A549 (cell line): ENCODE measurements at regions not wholly inside any gene's neighbourhood (a gene's known extent, or its start where the extent isn't known, plus 50 kb on each side); places are given as distances from the start of the nearest gene placed in this dataset.
"Not testable (repeated sequence)": the region's sequence is repeated elsewhere in the genome, so short reads cannot be mapped to it uniquely, and the experiment has no call there.

Experiments
- ATAC-seq, 2 experiments: fragments of 200-7000 bp in 1 of 2; fragments of >200 bp in 1 of 2; cut with Nextera tagmentation in 1 of 2; cut with Tn5 transposase in 1 of 2; 3 replicates each; pipeline versions ENCODE4 v1.8.0 to v1.9.1; 2018 to 2020; ENCODE audit warnings: mild to moderate bottlenecking in 1 of 2, moderate library complexity in 1 of 2
- CTCF ChIA-PET: fragments of 300-600 bp; sonication (Branson Sonifier 250); formaldehyde crosslinking; extraction: SDS; loops from one replicate; lab custom pipeline; 2021; ENCODE audit warnings: antibody characterized with exemption, inconsistent platforms; lab: Yijun Ruan, JAX
- POLR2A ChIA-PET: fragments of 350-600 bp; formaldehyde crosslinking; extraction: SDS; loops from one replicate; lab custom pipeline; 2021; ENCODE audit warnings: antibody characterized with exemption, inconsistent platforms; lab: Yijun Ruan, JAX
- DNase-seq, 2 experiments: peaks; one replicate each; pipeline versions ENCODE4 v3.0.0 to v3.0.0-alpha.2; 2011 to 2016; ENCODE audit warnings: low read depth in 1 of 2, low spot score in 1 of 2
- FAIRE-seq: peaks from 2 replicates; lab custom pipeline; 2011; peaks lifted over from hg19 to GRCh38; lab: Jason Lieb, UNC
- H3K27ac ChIP-seq, 2 experiments: fragments of >200 bp; sonication (Bioruptor Twin); formaldehyde crosslinking; 3 replicates each; pipeline ENCODE4 v1.5.1; 2016 to 2017
- H3K4me1 ChIP-seq: fragments of >200 bp; sonication (Bioruptor Twin); formaldehyde crosslinking; 3 replicates; pipeline ENCODE4 v1.6.1; 2016
- H3K4me2 ChIP-seq: fragments of >200 bp; sonication (Bioruptor Twin); formaldehyde crosslinking; 3 replicates; pipeline ENCODE4 v1.6.1; 2016
- H3K4me3 ChIP-seq: fragments of >200 bp; sonication (Bioruptor Twin); formaldehyde crosslinking; 3 replicates; pipeline ENCODE4 v1.5.1; 2016
- H3K9me3 ChIP-seq: fragments of >200 bp; sonication (Bioruptor Twin); formaldehyde crosslinking; 3 replicates; pipeline ENCODE4 v1.6.1; 2016
- CBX2 ChIP-seq: fragments of 200-600 bp; sonication (generic); IDR thresholded peaks from 2 replicates; pipeline ENCODE4 v1.6.1; 2016; ENCODE audit warnings: low read depth, mild to moderate bottlenecking, borderline replicate concordance
- CBX8 ChIP-seq: fragments of 200-600 bp; sonication (generic); IDR thresholded peaks from 2 replicates; pipeline ENCODE4 v1.6.1; 2016
- CEBPB ChIP-seq, 2 experiments: fragments of >200 bp in 1 of 2; sonication (Bioruptor Twin) in 1 of 2; formaldehyde crosslinking in 1 of 2; IDR thresholded peaks; 2 replicates each; pipeline ENCODE4 v1.6.1; 2012 to 2016
- CHD2 ChIP-seq: fragments of 150-350 bp; IDR thresholded peaks from 2 replicates; pipeline ENCODE4 v1.6.1; 2014; ENCODE audit warnings: low read length; ENCODE audit not compliant: partially characterized antibody
- CHD4 ChIP-seq: fragments of 200-600 bp; sonication (generic); IDR thresholded peaks from 2 replicates; pipeline ENCODE4 v1.6.1; 2016; ENCODE audit warnings: antibody characterized with exemption, mild to moderate bottlenecking, borderline replicate concordance
- EP300 ChIP-seq, 2 experiments: fragments of >200 bp; sonication (Bioruptor Twin); formaldehyde crosslinking; IDR thresholded peaks; 2 replicates in 1 of 2; 3 replicates in 1 of 2; pipeline ENCODE4 v1.6.1; 2016 to 2017
- HDAC2 ChIP-seq: fragments of 200-600 bp; sonication (generic); IDR thresholded peaks from 2 replicates; pipeline ENCODE4 v1.6.1; 2016
- HEYL ChIP-seq: fragments of 250-450 bp; sonication (Bioruptor Pico); IDR thresholded peaks from 2 replicates; pipeline ENCODE4 v1.8.0; 2021; ENCODE audit warnings: mild to moderate bottlenecking, moderate library complexity
- HOXB5 ChIP-seq: fragments of 250-450 bp; sonication (Bioruptor Pico); IDR thresholded peaks from 2 replicates; pipeline ENCODE4 v1.5.0; 2020; ENCODE audit warnings: mild to moderate bottlenecking, moderate library complexity
- JUNB ChIP-seq: fragments of >200 bp; sonication (Bioruptor Twin); formaldehyde crosslinking; IDR thresholded peaks from 2 replicates; pipeline ENCODE4 v1.6.1; 2016
- KDM5A ChIP-seq: fragments of 200-600 bp; sonication (generic); IDR thresholded peaks from 2 replicates; pipeline ENCODE4 v1.6.1; 2016; ENCODE audit warnings: antibody characterized with exemption, mild to moderate bottlenecking
- MAZ ChIP-seq: fragments of 150-350 bp; IDR thresholded peaks from 2 replicates; pipeline ENCODE4 v1.6.1; 2014; ENCODE audit warnings: antibody characterized with exemption, low read depth, low read length, borderline replicate concordance
- NFE2L2 ChIP-seq: fragments of 150-350 bp; conservative IDR thresholded peaks from 2 replicates; pipeline ENCODE4 v1.6.1; 2014; ENCODE audit warnings: low read length
- PHF8 ChIP-seq: fragments of 200-600 bp; sonication (generic); IDR thresholded peaks from 2 replicates; pipeline ENCODE4 v1.6.1; 2016; ENCODE audit warnings: low read depth, mild to moderate bottlenecking, antibody characterized with exemption, moderate library complexity, borderline replicate concordance
- RARB ChIP-seq: fragments of 250-450 bp; sonication (Bioruptor Pico); IDR thresholded peaks from 2 replicates; pipeline ENCODE4 v1.8.0; 2021; ENCODE audit warnings: mild to moderate bottlenecking, moderate library complexity
- RFX5 ChIP-seq: fragments of 450-650 bp; IDR thresholded peaks from 2 replicates; pipeline ENCODE4 v1.7.1; 2014; ENCODE audit warnings: antibody characterized with exemption, mild to moderate bottlenecking, moderate library complexity
- TFCP2L1 ChIP-seq: fragments of 250-450 bp; sonication (Bioruptor Pico); IDR thresholded peaks from 2 replicates; pipeline ENCODE4 v1.5.0; 2021; ENCODE audit warnings: mild to moderate bottlenecking
- ZNF302 ChIP-seq: fragments of 250-450 bp; sonication (Bioruptor Pico); IDR thresholded peaks from 2 replicates; pipeline ENCODE4 v1.9.0; 2021; ENCODE audit warnings: inconsistent platforms, mild to moderate bottlenecking, moderate library complexity
- WGBS: methylation state at CpG from one replicate; pipeline ENCODE4 v1.1.6; 2017; ENCODE audit errors: missing lambda C conversion rate; 5-methylcytosine and 5-hydroxymethylcytosine counted together
- TF ChIP-seq, protein P1 (sequence below): fragments of 200-600 bp; sonication (generic); IDR thresholded peaks from 2 replicates; pipeline ENCODE4 v1.6.1; 2016; ENCODE audit warnings: antibody characterized with exemption, mild to moderate bottlenecking, moderate library complexity
- TF ChIP-seq, protein P2 (sequence below): IDR thresholded peaks from 2 replicates; pipeline ENCODE4 v1.6.1; 2012
- TF ChIP-seq, protein P3 (sequence below): fragments of 250-450 bp; sonication (Bioruptor Pico); IDR thresholded peaks from 2 replicates; pipeline ENCODE4 v1.5.0; 2021; ENCODE audit warnings: mild to moderate bottlenecking, moderate library complexity, borderline replicate concordance

DNA sequence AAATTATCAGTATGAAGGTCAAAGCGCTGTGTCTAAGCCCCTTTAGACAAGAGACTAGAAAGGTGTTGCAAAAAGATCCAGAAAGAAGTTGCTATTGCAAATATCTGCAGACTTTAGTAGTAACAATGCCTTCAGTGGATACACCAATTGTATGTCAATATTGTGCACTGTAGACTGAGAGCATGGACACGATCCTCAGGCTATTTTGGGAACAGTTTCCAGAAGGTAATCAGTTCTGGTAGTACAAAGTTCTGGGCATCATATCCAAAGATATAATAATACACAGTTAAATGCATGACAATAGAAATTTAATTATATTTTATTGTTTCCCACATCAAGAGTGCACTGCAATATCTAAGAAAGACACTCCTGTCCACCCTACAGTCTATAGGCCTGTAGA is 84.1 kb upstream of the LUZP2 start:
- ChIA-PET POLR2A (no interaction called here), CTCF (no interaction called here)
- Histone ChIP-seq H3K27ac (no peak overlapping the region), H3K4me3 (no peak overlapping the region), H3K4me2 (no peak overlapping the region), H3K4me1 (no peaks in the 10 kb centered on the region), H3K9me3 (no peaks in the 10 kb centered on the region; the same call in 2 of the 3 replicates)
- WGBS: 24% methylated on average over 2 of the region's 2 CpGs
- DNase-seq (no peak), FAIRE-seq (no peak), ATAC-seq (no peak)
- TF ChIP-seq CBX2 (no peak), CHD4 (no peak), TFCP2L1 (CRISPR knock-in tag) (no peak), PHF8 (no peak)

DNA sequence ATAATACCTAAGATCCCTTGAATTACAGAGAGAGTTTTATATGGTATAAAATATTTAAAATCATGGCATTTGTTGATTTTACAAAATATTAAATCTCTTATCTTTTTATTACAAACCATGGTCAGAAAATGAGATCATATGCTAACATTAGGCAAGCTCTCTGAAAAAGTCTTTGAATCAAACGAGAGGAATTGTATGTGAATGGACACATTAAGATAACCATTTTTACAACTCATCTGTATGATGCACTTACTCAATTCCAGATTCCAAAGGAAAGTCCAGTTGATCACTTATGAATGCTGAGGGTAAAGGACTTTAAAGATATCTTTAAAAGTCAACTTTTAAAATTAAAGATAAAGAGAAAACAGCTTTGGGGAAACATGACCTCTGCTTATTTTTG is 83.5 kb upstream of the LUZP2 start:
- DNase-seq (no peak), FAIRE-seq (no peak), ATAC-seq (no peak)
- no peaks in the 10 kb centered on the region; the same call in 2 of the 3 replicates for H3K9me3 ChIP-seq
- TF ChIP-seq HDAC2 (no peak), HOXB5 (no peak), MAZ (no peak), RFX5 (no peak), TFCP2L1 (CRISPR knock-in tag) (no peak), CBX8 (no peak), KDM5A (no peak), EP300 (IDR thresholded peaks at IDR 0.05) (no peak), CHD4 (no peak), CHD2 (no peak), NFE2L2 (no peak), CBX2 (no peak), JUNB (no peak), ZNF302 (CRISPR knock-in tag) (no peak), RARB (CRISPR knock-in tag) (no peak), CEBPB (IDR thresholded peaks at IDR 0.05) (no peak), HEYL (CRISPR knock-in tag) (no peak)
- TF ChIP-seq, protein P1, sequence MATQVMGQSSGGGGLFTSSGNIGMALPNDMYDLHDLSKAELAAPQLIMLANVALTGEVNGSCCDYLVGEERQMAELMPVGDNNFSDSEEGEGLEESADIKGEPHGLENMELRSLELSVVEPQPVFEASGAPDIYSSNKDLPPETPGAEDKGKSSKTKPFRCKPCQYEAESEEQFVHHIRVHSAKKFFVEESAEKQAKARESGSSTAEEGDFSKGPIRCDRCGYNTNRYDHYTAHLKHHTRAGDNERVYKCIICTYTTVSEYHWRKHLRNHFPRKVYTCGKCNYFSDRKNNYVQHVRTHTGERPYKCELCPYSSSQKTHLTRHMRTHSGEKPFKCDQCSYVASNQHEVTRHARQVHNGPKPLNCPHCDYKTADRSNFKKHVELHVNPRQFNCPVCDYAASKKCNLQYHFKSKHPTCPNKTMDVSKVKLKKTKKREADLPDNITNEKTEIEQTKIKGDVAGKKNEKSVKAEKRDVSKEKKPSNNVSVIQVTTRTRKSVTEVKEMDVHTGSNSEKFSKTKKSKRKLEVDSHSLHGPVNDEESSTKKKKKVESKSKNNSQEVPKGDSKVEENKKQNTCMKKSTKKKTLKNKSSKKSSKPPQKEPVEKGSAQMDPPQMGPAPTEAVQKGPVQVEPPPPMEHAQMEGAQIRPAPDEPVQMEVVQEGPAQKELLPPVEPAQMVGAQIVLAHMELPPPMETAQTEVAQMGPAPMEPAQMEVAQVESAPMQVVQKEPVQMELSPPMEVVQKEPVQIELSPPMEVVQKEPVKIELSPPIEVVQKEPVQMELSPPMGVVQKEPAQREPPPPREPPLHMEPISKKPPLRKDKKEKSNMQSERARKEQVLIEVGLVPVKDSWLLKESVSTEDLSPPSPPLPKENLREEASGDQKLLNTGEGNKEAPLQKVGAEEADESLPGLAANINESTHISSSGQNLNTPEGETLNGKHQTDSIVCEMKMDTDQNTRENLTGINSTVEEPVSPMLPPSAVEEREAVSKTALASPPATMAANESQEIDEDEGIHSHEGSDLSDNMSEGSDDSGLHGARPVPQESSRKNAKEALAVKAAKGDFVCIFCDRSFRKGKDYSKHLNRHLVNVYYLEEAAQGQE: no peak
- TF ChIP-seq, protein P2, sequence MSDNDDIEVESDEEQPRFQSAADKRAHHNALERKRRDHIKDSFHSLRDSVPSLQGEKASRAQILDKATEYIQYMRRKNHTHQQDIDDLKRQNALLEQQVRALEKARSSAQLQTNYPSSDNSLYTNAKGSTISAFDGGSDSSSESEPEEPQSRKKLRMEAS: no peak
- TF ChIP-seq, protein P3, sequence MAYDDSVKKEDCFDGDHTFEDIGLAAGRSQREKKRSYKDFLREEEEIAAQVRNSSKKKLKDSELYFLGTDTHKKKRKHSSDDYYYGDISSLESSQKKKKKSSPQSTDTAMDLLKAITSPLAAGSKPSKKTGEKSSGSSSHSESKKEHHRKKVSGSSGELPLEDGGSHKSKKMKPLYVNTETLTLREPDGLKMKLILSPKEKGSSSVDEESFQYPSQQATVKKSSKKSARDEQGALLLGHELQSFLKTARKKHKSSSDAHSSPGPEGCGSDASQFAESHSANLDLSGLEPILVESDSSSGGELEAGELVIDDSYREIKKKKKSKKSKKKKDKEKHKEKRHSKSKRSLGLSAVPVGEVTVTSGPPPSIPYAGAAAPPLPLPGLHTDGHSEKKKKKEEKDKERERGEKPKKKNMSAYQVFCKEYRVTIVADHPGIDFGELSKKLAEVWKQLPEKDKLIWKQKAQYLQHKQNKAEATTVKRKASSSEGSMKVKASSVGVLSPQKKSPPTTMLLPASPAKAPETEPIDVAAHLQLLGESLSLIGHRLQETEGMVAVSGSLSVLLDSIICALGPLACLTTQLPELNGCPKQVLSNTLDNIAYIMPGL (CRISPR knock-in tag): no peak
- no peaks in the 10 kb centered on the region for H3K4me1 ChIP-seq
- WGBS: 6% methylated on average over 1 of the region's 1 CpG
- no peak overlapping the region for H3K27ac ChIP-seq
- POLR2A ChIA-PET: no interaction called here
- CTCF ChIA-PET: no interaction called here
- no peak overlapping the region for H3K4me2 ChIP-seq
- H3K4me3 ChIP-seq: no peak overlapping the region

DNA sequence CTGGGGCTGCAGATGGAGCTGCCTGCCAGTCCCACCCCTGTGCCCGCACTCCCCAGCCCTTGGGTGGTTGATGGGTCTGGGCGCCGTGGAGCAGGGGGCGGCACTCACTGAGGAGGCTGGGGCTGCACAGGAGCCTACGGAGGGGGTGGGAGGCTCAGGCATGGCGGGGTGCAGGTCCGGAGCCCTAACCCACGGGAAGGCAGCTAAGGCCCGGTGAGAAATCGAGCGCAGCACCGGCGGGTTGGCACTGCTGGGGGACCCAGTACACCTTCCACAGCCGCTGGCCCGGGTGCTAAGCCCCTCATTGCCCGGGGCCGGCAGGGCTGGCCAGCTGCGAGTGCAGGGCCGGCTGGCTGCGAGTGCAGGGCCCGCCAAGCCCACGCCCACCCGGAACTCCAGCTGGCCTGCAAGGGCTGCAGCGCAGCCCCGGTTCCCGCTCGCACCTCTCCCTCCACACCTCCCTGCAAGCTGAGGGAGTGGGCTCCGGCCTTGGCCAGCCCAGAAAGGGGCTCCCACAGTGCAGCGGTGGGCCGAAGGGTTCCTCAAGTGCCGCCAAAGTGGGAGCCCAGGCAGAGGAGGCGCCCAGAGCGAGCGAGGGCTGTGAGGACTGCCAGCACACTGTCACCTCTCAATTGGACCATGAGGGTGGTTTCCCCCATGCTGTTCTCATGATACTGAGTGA is 80.8 kb upstream of the LUZP2 start:
- FAIRE-seq, H3K4me3 ChIP-seq, CTCF ChIA-PET, H3K4me1 ChIP-seq, H3K9me3 ChIP-seq, POLR2A ChIA-PET, DNase-seq, ATAC-seq, H3K27ac ChIP-seq, H3K4me2 ChIP-seq: not testable (repeated sequence)
- WGBS: 75% methylated on average over 19 of the region's 34 CpGs
